GM23338 (cell line): ENCODE measurements at regions not wholly inside any gene's neighbourhood (a gene's known extent, or its start where the extent isn't known, plus 50 kb on each side); places are given as distances from the start of the nearest gene placed in this dataset.

Experiments
- CREB1 ChIP-seq: fragments of 250-450 bp; sonication (Bioruptor Pico); IDR thresholded peaks from 2 replicates; pipeline ENCODE4 v1.5.0; 2020; ENCODE audit warnings: low read depth, mild to moderate bottlenecking, moderate library complexity
- CTCF ChIP-seq, 2 experiments: fragments of 200-600 bp in 1 of 2; sonication (generic) in 1 of 2; conservative IDR thresholded peaks; 2 replicates each; pipeline versions ENCODE4 v1.5.1 to v1.6.1; 2016 to 2017; ENCODE audit warnings: antibody characterized with exemption in 2 of 2, low read depth in 2 of 2, mild to moderate bottlenecking in 2 of 2, moderate library complexity in 1 of 2
- EZH2 ChIP-seq: fragments of 200-600 bp; sonication (generic); IDR thresholded peaks from one replicate; pipeline ENCODE4 v1.8.0; 2017; ENCODE audit warnings: antibody characterized with exemption, mild to moderate bottlenecking, low read depth; ENCODE audit not compliant: unreplicated experiment
- EZH2phosphoT487 ChIP-seq: fragments of 200-600 bp; sonication (generic); IDR thresholded peaks from one replicate; pipeline ENCODE4 v1.8.1; 2018; ENCODE audit warnings: antibody characterized with exemption; ENCODE audit not compliant: unreplicated experiment
- JUNB ChIP-seq: IDR thresholded peaks from one replicate; pipeline ENCODE4 v1.6.1; 2016; ENCODE audit warnings: antibody characterized with exemption; ENCODE audit not compliant: unreplicated experiment
- NANOG ChIP-seq: IDR thresholded peaks from 2 replicates; pipeline ENCODE4 v1.6.1; 2016; ENCODE audit warnings: antibody characterized with exemption, borderline replicate concordance
- POLR2AphosphoS5 ChIP-seq: IDR thresholded peaks from 2 replicates; pipeline ENCODE4 v1.6.1; 2016; ENCODE audit warnings: antibody characterized with exemption, low read depth
- REST ChIP-seq: IDR thresholded peaks from one replicate; pipeline ENCODE4 v1.6.1; 2018; ENCODE audit warnings: antibody characterized with exemption; ENCODE audit not compliant: unreplicated experiment
- STAT1 ChIP-seq: IDR thresholded peaks from one replicate; pipeline ENCODE4 v1.6.1; 2016; ENCODE audit warnings: antibody characterized with exemption; ENCODE audit not compliant: unreplicated experiment
- ZNF114 ChIP-seq: fragments of 250-450 bp; sonication (Bioruptor Pico); IDR thresholded peaks from 2 replicates; pipeline ENCODE4 v1.5.0; 2020; ENCODE audit warnings: mild to moderate bottlenecking, moderate library complexity
- ZNF331 ChIP-seq: fragments of 250-450 bp; sonication (Bioruptor Pico); IDR thresholded peaks from 2 replicates; pipeline ENCODE4 v1.5.0; 2020; ENCODE audit warnings: low read depth, mild to moderate bottlenecking, moderate library complexity
- TF ChIP-seq, protein P1 (sequence below): IDR thresholded peaks from 2 replicates; pipeline ENCODE4 v1.6.1; 2016; ENCODE audit warnings: antibody characterized with exemption
- TF ChIP-seq, protein P2 (sequence below): fragments of 250-450 bp; sonication (Bioruptor Pico); IDR thresholded peaks from 2 replicates; pipeline ENCODE4 v1.5.0; 2020; ENCODE audit warnings: mild to moderate bottlenecking, moderate library complexity

GRCh38 chr1:163656095-163656759, 334.5 kb downstream of the NUF2 start:
- TF ChIP-seq POLR2AphosphoS5 (no peak), CTCF (conservative IDR thresholded peaks at IDR 0.05; ENCODE audit: low read depth in 2 of 2) (no peak), CREB1 (CRISPR knock-in tag) (no peak), JUNB (no peak), EZH2 (no peak), EZH2phosphoT487 (no peak), ZNF331 (CRISPR knock-in tag) (no peak), REST (no peak), NANOG (no peak), ZNF114 (CRISPR knock-in tag) (no peak), STAT1 (no peak)
- TF ChIP-seq, protein P1, sequence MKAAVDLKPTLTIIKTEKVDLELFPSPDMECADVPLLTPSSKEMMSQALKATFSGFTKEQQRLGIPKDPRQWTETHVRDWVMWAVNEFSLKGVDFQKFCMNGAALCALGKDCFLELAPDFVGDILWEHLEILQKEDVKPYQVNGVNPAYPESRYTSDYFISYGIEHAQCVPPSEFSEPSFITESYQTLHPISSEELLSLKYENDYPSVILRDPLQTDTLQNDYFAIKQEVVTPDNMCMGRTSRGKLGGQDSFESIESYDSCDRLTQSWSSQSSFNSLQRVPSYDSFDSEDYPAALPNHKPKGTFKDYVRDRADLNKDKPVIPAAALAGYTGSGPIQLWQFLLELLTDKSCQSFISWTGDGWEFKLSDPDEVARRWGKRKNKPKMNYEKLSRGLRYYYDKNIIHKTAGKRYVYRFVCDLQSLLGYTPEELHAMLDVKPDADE, result no peak
- TF ChIP-seq, protein P2, sequence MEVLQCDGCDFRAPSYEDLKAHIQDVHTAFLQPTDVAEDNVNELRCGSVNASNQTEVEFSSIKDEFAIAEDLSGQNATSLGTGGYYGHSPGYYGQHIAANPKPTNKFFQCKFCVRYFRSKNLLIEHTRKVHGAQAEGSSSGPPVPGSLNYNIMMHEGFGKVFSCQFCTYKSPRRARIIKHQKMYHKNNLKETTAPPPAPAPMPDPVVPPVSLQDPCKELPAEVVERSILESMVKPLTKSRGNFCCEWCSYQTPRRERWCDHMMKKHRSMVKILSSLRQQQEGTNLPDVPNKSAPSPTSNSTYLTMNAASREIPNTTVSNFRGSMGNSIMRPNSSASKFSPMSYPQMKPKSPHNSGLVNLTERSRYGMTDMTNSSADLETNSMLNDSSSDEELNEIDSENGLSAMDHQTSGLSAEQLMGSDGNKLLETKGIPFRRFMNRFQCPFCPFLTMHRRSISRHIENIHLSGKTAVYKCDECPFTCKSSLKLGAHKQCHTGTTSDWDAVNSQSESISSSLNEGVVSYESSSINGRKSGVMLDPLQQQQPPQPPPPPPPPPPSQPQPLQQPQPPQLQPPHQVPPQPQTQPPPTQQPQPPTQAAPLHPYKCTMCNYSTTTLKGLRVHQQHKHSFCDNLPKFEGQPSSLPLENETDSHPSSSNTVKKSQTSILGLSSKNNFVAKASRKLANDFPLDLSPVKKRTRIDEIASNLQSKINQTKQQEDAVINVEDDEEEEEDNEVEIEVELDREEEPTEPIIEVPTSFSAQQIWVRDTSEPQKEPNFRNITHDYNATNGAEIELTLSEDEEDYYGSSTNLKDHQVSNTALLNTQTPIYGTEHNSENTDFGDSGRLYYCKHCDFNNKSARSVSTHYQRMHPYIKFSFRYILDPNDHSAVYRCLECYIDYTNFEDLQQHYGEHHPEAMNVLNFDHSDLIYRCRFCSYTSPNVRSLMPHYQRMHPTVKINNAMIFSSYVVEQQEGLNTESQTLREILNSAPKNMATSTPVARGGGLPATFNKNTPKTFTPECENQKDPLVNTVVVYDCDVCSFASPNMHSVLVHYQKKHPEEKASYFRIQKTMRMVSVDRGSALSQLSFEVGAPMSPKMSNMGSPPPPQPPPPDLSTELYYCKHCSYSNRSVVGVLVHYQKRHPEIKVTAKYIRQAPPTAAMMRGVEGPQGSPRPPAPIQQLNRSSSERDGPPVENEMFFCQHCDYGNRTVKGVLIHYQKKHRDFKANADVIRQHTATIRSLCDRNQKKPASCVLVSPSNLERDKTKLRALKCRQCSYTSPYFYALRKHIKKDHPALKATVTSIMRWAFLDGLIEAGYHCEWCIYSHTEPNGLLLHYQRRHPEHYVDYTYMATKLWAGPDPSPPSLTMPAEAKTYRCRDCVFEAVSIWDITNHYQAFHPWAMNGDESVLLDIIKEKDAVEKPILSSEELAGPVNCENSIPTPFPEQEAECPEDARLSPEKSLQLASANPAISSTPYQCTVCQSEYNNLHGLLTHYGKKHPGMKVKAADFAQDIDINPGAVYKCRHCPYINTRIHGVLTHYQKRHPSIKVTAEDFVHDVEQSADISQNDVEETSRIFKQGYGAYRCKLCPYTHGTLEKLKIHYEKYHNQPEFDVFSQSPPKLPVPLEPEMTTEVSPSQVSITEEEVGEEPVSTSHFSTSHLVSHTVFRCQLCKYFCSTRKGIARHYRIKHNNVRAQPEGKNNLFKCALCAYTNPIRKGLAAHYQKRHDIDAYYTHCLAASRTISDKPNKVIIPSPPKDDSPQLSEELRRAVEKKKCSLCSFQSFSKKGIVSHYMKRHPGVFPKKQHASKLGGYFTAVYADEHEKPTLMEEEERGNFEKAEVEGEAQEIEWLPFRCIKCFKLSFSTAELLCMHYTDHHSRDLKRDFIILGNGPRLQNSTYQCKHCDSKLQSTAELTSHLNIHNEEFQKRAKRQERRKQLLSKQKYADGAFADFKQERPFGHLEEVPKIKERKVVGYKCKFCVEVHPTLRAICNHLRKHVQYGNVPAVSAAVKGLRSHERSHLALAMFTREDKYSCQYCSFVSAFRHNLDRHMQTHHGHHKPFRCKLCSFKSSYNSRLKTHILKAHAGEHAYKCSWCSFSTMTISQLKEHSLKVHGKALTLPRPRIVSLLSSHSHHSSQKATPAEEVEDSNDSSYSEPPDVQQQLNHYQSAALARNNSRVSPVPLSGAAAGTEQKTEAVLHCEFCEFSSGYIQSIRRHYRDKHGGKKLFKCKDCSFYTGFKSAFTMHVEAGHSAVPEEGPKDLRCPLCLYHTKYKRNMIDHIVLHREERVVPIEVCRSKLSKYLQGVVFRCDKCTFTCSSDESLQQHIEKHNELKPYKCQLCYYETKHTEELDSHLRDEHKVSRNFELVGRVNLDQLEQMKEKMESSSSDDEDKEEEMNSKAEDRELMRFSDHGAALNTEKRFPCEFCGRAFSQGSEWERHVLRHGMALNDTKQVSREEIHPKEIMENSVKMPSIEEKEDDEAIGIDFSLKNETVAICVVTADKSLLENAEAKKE (CRISPR knock-in tag), result no peak
